ENCODE measurements at regions not wholly inside any gene's neighbourhood (a gene's known extent, or its start where the extent isn't known, plus 50 kb on each side); places are given as distances from the start of the nearest gene placed in this dataset.

DNA sequence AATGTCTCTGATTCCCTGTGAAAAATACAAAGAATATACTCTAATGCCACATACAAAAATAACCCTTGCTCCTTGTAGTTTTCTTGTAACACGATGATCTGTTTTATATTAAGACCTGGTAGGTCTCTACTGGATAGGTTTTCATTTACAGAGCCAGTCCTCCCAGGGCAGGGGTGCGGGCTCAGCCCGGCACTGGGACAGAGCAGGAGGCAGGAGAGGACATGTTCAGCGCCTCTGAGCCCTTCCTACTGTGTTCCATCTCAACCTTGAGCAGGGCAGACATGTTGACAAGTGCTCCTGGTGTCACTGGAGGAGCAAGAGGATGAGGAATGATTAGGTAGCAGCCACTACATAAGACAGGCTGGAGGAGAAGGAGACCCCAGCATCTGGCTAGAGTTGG, 335.5 kb downstream of the INSIG2 start:
- TF ChIP-seq, protein P1, sequence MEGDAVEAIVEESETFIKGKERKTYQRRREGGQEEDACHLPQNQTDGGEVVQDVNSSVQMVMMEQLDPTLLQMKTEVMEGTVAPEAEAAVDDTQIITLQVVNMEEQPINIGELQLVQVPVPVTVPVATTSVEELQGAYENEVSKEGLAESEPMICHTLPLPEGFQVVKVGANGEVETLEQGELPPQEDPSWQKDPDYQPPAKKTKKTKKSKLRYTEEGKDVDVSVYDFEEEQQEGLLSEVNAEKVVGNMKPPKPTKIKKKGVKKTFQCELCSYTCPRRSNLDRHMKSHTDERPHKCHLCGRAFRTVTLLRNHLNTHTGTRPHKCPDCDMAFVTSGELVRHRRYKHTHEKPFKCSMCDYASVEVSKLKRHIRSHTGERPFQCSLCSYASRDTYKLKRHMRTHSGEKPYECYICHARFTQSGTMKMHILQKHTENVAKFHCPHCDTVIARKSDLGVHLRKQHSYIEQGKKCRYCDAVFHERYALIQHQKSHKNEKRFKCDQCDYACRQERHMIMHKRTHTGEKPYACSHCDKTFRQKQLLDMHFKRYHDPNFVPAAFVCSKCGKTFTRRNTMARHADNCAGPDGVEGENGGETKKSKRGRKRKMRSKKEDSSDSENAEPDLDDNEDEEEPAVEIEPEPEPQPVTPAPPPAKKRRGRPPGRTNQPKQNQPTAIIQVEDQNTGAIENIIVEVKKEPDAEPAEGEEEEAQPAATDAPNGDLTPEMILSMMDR (IDR thresholded peaks at IDR 0.05) = no peak
- no peak for TF ChIP-seq EZH2 (IDR thresholded peaks at IDR 0.05)

Data from neural progenitor cell (in vitro differentiated cells).